HEK293 (cell line): ENCODE measurements at regions not wholly inside any gene's neighbourhood (a gene's known extent, or its start where the extent isn't known, plus 50 kb on each side); places are given as distances from the start of the nearest gene placed in this dataset.

Experiments
- CTCF ChIA-PET: fragments of 350-600 bp; formaldehyde crosslinking; extraction: SDS; loops from one replicate; lab custom pipeline; 2021; ENCODE audit warnings: antibody characterized with exemption; lab: Yijun Ruan, JAX
- POLR2A ChIA-PET: fragments of 300-600 bp; formaldehyde crosslinking; extraction: SDS; loops from one replicate; lab custom pipeline; 2020; ENCODE audit warnings: antibody characterized with exemption, inconsistent platforms; lab: Yijun Ruan, JAX
- H3K27ac ChIP-seq: fragments of 200-500 bp; sonication (Bioruptor generic); 2 replicates; pipeline ENCODE4 v1.5.1; 2014; ENCODE audit warnings: low read depth, low read length, control low read depth, inconsistent platforms; ENCODE audit errors: extremely low read depth
- H3K36me3 ChIP-seq, 2 experiments: fragments of 200-500 bp in 1 of 2; sonication (Bioruptor generic) in 1 of 2; 1 replicate in 1 of 2; 2 replicates in 1 of 2; pipeline ENCODE4 v1.5.1; 2014 to 2017; ENCODE audit warnings: inconsistent platforms in 2 of 2, low read length in 2 of 2; ENCODE audit not compliant: control insufficient read depth in 2 of 2, insufficient read depth in 1 of 2
- H3K4me1 ChIP-seq: fragments of 200-500 bp; sonication (Bioruptor generic); 2 replicates; pipeline ENCODE4 v1.5.1; 2014; ENCODE audit warnings: mild to moderate bottlenecking, low read length, inconsistent platforms; ENCODE audit not compliant: control insufficient read depth, insufficient read depth
- H3K4me3 ChIP-seq: 2 replicates; pipeline ENCODE4 v1.5.1; 2011; ENCODE audit warnings: low read depth, mild to moderate bottlenecking, control low read depth, low read length, moderate library complexity
- H3K9me3 ChIP-seq: fragments of 200-500 bp; sonication (Bioruptor generic); 2 replicates; pipeline ENCODE4 v1.5.1; 2014; ENCODE audit warnings: low read depth, low read length, inconsistent platforms; ENCODE audit not compliant: control insufficient read depth, insufficient read depth
- BCL6B ChIP-seq: fragments of 450-650 bp; formaldehyde crosslinking; IDR thresholded peaks from 2 replicates; pipeline ENCODE4 v1.5.1; 2017; ENCODE audit warnings: missing biosample characterization, missing genetic modification characterization
- CTCF ChIP-seq: fragments of 450-650 bp; formaldehyde crosslinking; IDR thresholded peaks from 2 replicates; pipeline ENCODE4 v1.5.1; 2016; ENCODE audit warnings: missing biosample characterization, missing genetic modification characterization
- GLI2 ChIP-seq: fragments of 450-650 bp; formaldehyde crosslinking; IDR thresholded peaks from 2 replicates; pipeline ENCODE4; 2017; ENCODE audit warnings: missing biosample characterization, missing genetic modification characterization, low read depth, borderline replicate concordance
- IKZF3 ChIP-seq: fragments of 450-650 bp; IDR thresholded peaks from 2 replicates; pipeline ENCODE4 v1.5.0; 2018; ENCODE audit warnings: missing biosample characterization, mild to moderate bottlenecking, missing genetic modification characterization, moderate library complexity
- KLF16 ChIP-seq: fragments of 450-650 bp; formaldehyde crosslinking; IDR thresholded peaks from 2 replicates; pipeline ENCODE4 v1.5.1; 2017; ENCODE audit warnings: missing biosample characterization, missing genetic modification characterization
- OSR2 ChIP-seq: fragments of 450-650 bp; formaldehyde crosslinking; IDR thresholded peaks from 2 replicates; pipeline ENCODE4 v1.5.1; 2016; ENCODE audit warnings: missing biosample characterization, missing genetic modification characterization
- PRDM2 ChIP-seq: fragments of 450-650 bp; formaldehyde crosslinking; IDR thresholded peaks from 2 replicates; pipeline ENCODE4 v1.5.1; 2016; ENCODE audit warnings: missing biosample characterization, missing genetic modification characterization, borderline replicate concordance
- SETDB1 ChIP-seq: IDR thresholded peaks from one replicate; pipeline ENCODE4 v1.6.1; 2017; ENCODE audit warnings: mild to moderate bottlenecking, low read length, moderate library complexity, mixed read lengths; ENCODE audit not compliant: insufficient read length
- SP7 ChIP-seq: fragments of 450-650 bp; formaldehyde crosslinking; IDR thresholded peaks from 2 replicates; pipeline ENCODE4 v1.5.1; 2016; ENCODE audit warnings: missing biosample characterization, missing genetic modification characterization
- TRIM28 ChIP-seq: IDR thresholded peaks from 2 replicates; pipeline ENCODE4 v1.6.1; 2011; ENCODE audit warnings: low read length, control low read depth, borderline replicate concordance
- ZBTB1 ChIP-seq: fragments of 450-650 bp; formaldehyde crosslinking; IDR thresholded peaks from 2 replicates; pipeline ENCODE4 v1.5.1; 2016; ENCODE audit warnings: missing biosample characterization, missing genetic modification characterization
- ZBTB17 ChIP-seq: fragments of 450-650 bp; formaldehyde crosslinking; IDR thresholded peaks from 2 replicates; pipeline ENCODE4 v1.5.1; 2016; ENCODE audit warnings: missing biosample characterization, missing genetic modification characterization
- ZNF366 ChIP-seq: fragments of 450-650 bp; formaldehyde crosslinking; conservative IDR thresholded peaks from 2 replicates; pipeline ENCODE4 v1.5.1; 2016; ENCODE audit warnings: missing biosample characterization, missing genetic modification characterization
- ZNF518A ChIP-seq: fragments of 450-650 bp; formaldehyde crosslinking; conservative IDR thresholded peaks from 2 replicates; pipeline ENCODE4 v1.5.1; 2016; ENCODE audit warnings: low read depth, missing biosample characterization, missing genetic modification characterization
- ZNF530 ChIP-seq: fragments of 450-650 bp; formaldehyde crosslinking; IDR thresholded peaks from 2 replicates; pipeline ENCODE4 v1.5.1; 2016; ENCODE audit warnings: low read depth, missing biosample characterization, missing genetic modification characterization
- ZNF555 ChIP-seq: fragments of 450-650 bp; formaldehyde crosslinking; conservative IDR thresholded peaks from 2 replicates; pipeline ENCODE4 v1.5.1; 2017; ENCODE audit warnings: missing biosample characterization, mild to moderate bottlenecking, missing genetic modification characterization, inconsistent platforms
- ZNF561 ChIP-seq: fragments of 450-650 bp; IDR thresholded peaks from 2 replicates; pipeline ENCODE4 v1.5.1; 2018; ENCODE audit warnings: missing biosample characterization, missing genetic modification characterization, borderline replicate concordance
- ZNF629 ChIP-seq: fragments of 450-650 bp; formaldehyde crosslinking; IDR thresholded peaks from 2 replicates; pipeline ENCODE4 v1.5.1; 2017; ENCODE audit warnings: missing biosample characterization, missing genetic modification characterization
- ZNF701 ChIP-seq: fragments of 450-650 bp; formaldehyde crosslinking; IDR thresholded peaks from 2 replicates; pipeline ENCODE4 v1.5.1; 2016; ENCODE audit warnings: missing biosample characterization, missing genetic modification characterization
- ZNF707 ChIP-seq: fragments of 450-650 bp; formaldehyde crosslinking; IDR thresholded peaks from 2 replicates; pipeline ENCODE4 v1.5.1; 2016; ENCODE audit warnings: missing biosample characterization, missing genetic modification characterization
- ZNF843 ChIP-seq: fragments of 450-650 bp; formaldehyde crosslinking; IDR thresholded peaks from 2 replicates; pipeline ENCODE4 v1.5.1; 2016; ENCODE audit warnings: missing biosample characterization, missing genetic modification characterization

- ChIA-PET POLR2A (interaction anchor here (0.5 to 1.5 kb wide), 2 partner anchors 16 to 50 kb away, joined by 3 to 5 read pairs; partner anchors contain the start of gene MAFB), CTCF (interaction anchor here (0.6 to 4.1 kb wide), 5 partner anchors 10 to 1587 kb away, joined by 3 to 44 read pairs (median 4); no protein-coding TSS in a partner anchor)
- Histone ChIP-seq H3K27ac (no peak overlapping the region), H3K36me3 (no peaks in the 10 kb centered on the region), H3K4me3 (no peak overlapping the region), H3K4me1 (no peaks in the 10 kb centered on the region; the same call in 1 of the 2 replicates), H3K9me3 (no peaks in the 10 kb centered on the region)
- TF ChIP-seq SETDB1 (no peak), IKZF3 (0 out of 2 replicates have a peak, but pooled peaks have one; percentile 7), BCL6B (tag by site-specific recombination) (peak; percentile 52; the same call in 1 of the 2 replicates), ZNF555 (tag by site-specific recombination) (no peak), ZNF843 (peak; percentile 79), ZNF701 (no peak), ZNF518A (tag by site-specific recombination) (0 out of 2 replicates have a peak, but pooled peaks have one; percentile 14), OSR2 (peak; percentile 93), ZNF707 (tag by site-specific recombination) (no peak), ZBTB1 (tag by site-specific recombination) (0 out of 2 replicates have a peak, but pooled peaks have one; percentile 10), PRDM2 (tag by site-specific recombination) (no peak), ZNF530 (no peak), ZBTB17 (tag by site-specific recombination) (peak; percentile 58), TRIM28 (0 out of 2 replicates have a peak, but pooled peaks have one; percentile 47), CTCF (tag by site-specific recombination) (no peak), KLF16 (tag by site-specific recombination) (peak; percentile 60), GLI2 (tag by site-specific recombination) (0 out of 2 replicates have a peak, but pooled peaks have one; percentile 6), ZNF629 (tag by site-specific recombination) (peak; percentile 43; the same call in 1 of the 2 replicates), SP7 (tag by site-specific recombination) (peak; percentile 67), ZNF366 (tag by site-specific recombination) (no peak), ZNF561 (tag by site-specific recombination) (peak; percentile 76)
Observed at GRCh38 chr20:40738976-40739375, 49.9 kb upstream of the MAFB start.
